Hematopoietic multipotent progenitor cell treated with erythropoietin and hydrocortisone succinate and interleukin-3 and kit ligand, for 8 days (in vitro differentiated cells): ENCODE measurements at regions not wholly inside any gene's neighbourhood (a gene's known extent, or its start where the extent isn't known, plus 50 kb on each side); places are given as distances from the start of the nearest gene placed in this dataset.

Experiments
- DNase-seq: peaks from one replicate; pipeline ENCODE4 v3.0.0-alpha.2; 2015

DNA sequence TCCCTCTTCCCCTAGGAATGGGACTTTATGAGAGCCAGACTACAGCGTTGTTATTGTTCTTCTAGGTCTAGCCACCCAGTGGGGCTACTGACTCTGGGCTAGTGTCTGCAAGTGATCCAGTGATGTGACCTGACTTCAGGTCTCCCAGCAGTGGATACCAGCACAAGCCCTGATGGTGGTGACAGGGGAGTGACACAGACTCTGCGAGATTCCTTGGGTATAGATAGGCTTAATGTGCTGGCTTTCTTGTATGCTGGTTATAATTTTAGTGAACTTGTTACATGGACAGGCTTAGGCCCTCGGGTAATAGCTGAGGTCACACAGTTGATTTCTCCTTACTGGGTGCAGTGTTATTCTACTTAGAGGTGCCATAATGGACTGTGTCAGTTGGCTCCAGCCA is 106.9 kb downstream of the TBC1D30 start:
- DNase-seq, result no peak

DNA sequence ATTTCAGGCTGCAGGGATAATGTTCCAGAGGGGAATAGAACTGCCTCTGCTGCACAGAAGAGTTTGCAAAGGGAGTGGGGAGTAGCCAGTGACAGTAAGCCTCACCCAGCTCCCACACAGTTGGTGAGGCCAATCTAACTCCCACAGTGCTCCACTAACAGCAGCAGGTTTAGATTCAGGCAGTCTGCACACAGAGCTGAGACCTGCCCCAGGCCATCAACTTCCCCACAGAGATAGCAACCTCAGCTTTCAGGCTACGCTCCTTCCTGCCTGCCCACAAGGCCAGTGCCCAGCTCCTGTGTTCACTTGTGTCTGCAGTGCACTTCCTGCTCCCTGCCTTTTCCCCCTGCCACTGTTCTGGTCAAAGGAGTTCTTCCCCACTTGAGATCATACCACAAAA is 107.5 kb downstream of the TBC1D30 start:
- no peak for DNase-seq

DNA sequence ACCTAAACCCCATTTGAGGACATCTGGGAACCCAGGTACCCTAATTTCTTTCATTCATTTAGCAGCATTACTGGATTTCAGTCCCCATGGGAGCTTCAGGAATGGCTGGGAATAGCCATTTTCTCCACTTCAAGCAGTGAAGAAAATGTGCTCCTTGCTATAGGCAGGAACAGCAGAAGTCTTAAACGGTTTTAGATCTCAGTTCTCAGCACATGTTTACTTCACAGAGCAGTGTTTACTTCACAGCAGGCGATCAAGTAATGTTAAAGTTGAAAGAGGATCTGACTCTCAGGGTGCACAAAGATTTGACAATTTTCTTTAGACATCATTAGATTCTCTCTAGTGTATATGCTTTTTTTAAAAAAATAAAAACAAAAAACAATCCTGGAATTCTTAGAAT is 109.3 kb downstream of the TBC1D30 start:
- no peak for DNase-seq

DNA sequence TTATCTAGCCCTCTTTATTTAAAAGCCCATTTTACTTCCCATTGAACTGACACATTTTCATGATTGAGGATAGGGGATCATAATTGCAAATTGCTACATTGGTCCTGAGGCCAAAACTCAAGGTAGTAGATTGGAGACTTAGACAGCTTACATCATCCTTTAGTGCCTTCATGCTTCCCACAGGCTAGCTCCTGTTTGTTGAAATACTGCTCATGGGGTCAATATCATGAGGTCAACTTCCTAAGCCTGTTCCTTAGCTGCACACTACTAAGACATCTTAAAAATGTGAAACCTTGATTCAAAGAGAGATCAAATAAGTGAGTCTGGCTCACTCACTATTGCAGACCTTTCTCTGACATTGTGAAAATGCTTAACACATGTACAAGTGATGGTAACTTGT is 113.0 kb downstream of the TBC1D30 start:
- DNase-seq, result no peak

DNA sequence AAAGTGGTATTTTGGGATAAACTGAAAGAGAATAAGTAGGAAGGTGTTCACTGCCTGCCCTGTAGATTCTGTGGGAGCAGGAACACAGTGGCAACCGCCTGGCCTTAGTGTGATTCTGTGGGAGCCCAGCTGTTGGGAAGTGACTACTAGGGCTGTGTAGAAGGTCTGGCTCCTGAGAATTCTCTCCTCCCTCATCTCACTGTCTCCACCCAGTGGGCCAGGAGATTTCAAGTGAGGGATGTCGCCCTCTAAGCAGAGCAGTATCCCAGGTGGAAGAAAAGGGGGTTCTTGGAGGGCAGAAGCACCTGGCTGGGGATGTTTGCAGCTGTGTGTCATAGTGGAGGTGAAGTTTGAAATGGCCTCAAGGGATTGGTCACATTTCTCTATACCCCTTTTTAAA is 113.7 kb downstream of the TBC1D30 start:
- DNase-seq, result no peak

DNA sequence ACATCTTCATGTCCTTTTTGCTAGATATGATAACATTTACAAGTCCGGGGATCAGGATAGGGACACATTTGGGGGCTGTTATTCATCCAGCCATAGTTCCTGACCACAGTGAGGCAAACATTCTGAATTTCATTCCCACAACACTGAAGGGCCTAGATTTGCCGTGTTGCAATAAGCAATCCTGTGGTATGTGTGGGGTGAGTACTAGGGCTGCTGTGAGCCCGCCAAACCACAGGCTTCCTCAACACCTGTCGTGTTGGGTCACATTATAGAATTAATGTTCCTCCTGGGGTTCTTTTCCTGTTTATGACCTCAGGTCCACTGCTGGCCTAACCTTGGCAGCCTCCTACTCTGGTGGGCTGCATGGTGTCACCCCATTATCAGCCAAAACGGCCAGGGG is 119.2 kb downstream of the TBC1D30 start:
- no peak for DNase-seq

DNA sequence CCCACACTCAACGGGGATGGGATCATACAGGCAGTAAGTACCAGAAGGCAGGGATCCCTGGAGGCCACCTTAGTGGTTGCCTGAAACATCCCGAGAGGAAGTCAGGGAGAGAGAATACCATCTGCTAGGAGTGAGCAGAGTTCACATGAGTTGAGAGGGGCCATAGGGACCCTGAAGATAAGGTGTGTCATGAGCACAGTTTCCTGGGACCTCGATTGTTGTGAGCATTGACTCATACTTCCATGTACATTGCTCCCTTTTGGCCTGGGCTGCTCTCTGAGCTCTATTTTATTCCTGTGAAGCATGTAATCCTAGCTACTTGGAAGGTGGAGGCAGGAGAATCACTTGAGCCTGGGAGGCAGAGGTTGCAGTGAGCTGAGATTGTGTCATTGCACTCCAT is 120.5 kb downstream of the TBC1D30 start:
- DNase-seq, result no peak

DNA sequence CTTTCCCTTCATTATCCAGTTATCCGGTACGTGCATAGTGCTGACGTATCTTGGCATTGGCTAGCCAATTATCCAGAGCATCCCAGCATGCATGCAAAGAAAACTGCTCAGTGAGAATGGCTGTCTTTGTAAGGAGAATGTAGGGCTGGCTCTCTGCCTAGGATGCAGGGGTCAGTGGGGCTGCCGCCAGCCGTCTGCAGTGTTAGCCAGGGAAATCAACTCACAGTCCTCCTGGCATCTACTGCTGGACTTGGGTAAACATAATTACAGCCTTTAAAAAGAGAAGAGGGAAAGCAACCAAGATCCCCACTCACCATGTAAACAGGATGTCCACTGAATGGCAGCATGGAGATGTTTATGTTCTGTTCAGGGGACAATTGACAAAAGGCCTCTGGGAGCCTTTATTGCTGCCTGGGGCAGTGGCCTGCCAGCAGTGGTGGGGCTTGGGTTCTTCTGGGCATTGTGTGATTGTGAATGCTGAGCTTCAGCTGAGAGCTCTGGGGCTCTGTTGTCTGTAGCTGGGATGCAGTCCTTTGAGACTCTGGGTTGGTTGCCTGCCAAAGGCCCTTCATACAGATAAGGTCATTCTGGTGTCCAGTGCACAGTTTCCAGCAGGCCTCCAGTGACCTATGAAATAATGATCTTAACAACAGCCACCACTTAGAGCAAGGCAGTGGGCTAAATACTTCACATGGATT is 121.8 kb downstream of the TBC1D30 start:
- DNase-seq, result no peak

DNA sequence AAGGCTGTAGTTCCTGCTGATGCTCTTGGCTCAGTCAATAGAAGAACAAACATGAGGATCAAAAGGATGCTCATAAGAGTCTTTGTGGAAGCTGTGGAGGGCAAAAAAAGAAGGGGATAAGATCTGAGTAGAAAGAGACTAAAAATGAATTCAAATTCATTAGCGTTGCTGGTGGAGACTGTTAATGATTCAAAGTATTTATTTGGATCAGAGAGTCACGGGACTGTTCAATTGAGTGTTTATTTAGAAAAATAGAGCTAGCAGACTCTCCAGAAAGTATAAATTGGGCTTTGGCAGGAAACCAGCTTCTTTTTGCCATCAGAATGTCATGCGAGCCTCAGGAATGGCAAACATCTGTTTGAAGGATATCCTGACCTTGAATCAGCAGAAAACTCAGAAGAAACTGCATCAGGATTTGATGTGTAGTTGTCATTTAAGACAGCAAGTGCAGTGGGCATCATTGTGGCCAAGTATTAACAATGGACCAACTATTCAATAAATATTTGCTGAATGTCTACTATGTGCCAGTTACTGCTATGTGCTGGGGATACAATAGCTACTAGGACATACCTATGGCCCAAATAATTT is 126.4 kb downstream of the TBC1D30 start:
- DNase-seq, result no peak

DNA sequence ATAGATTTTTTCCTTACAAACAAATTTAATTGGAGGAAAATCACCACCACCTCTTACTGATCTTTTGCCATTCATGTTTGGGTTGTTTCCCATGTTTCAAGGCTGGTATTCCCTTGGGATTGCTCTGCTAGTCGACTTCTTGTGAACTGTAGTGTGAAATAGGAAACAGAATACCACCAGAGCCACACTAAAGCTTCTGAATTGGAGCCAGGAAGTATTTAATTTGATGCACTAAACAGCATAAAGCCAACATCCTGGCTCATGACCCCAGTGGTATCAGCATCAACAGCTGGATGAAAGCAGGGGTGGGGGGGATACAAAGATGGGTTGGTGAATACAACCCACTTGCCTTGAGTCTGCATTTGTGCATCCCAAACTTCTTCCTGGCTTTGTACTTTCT is 127.5 kb downstream of the TBC1D30 start:
- no peak for DNase-seq

DNA sequence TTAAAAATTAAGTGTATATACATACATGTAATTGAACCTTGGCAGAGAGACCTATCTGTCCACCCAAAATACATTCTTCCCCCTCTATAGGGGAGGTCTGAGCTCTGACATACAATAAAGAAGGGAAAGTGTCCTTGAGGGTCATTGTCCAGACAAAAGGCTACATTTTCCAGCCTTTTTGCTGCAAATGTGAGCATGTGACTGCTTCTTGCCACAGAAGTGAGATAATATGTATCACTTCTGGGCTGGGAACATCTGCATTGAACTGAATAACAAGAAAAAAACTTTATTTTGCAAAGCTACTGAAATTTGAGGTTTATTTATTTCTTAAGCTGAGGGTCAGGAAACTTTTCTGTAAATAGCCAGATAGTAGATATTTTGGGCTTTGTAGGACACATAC is 131.3 kb downstream of the TBC1D30 start:
- DNase-seq, result no peak

DNA sequence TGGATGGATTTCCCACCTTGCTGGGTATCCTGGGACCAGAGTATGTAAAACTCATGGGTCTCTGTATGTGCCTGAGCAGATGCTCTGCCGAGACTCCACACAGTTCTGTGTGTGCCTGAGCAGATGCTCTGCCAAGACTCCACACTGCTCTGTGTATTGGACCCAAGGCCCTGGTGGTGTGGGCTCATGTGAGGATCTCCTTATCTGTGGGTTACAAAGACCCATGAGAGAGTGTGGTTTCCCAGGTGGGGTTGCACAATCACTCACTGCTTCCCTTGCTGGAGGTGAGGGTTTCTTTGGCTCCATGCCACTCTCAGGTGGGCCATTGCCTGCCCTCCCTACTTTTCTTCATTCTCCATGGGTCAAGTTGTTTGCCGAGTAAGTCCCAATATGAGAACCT is 141.5 kb downstream of the TBC1D30 start:
- no peak for DNase-seq

DNA sequence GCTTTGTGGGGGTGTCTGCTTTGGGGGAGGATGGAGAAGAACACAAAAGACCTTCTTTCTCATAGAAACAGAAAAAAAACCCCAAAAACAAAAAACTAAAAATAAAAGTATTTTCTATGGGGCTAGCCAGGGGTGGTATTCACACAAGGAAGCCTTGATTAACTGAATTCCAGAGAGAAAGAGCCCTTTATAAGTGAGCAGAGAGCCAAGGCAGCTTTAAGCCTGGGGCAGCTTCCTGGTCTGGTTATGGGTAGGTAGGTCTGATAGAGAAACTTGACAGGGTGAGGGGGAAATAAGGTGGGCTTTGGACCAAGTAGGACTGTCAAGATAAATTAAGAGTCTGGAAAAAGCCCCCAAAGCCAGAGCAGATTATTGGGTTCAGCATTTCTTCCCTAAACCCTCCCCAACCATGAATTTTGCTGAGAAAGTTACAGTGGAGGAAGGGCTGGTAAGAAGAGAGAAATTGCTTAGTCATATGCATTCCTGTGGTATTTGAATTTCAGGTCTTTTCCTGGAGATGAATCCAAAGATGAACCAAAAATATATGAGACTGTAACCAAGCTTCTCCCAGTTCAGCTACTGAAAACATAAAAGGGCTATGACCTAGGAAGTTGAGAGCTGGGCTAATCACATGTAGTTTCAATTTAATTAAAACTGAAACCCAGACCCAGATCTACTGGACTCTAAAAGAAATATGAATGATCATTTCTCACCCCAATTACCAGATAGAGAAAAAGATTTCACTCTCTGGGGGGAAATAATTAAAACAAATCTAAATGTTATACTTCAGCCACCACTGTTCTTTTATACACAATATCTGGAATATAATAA is 144.8 kb downstream of the TBC1D30 start:
- DNase-seq, result no peak

DNA sequence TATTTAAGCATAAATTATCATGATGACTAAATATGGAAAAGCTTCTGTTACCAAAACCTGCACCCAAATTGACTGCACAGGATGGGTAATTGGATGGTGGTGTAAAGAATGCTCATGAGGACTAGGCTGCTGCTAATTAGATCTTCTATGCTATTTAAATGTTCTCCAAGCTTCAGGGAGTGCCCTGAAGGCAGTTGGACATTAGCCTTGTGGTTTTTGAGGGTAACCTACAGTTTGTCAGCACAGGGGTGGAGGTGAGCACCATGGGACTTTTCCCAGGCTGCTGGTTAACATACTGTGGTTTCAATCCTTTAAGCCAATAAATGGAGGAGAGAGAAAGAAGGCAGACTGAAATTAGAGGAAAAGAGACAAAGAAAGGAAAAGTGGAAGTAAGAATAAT is 145.0 kb downstream of the WIF1 start:
- DNase-seq, result peak; percentile 3

DNA sequence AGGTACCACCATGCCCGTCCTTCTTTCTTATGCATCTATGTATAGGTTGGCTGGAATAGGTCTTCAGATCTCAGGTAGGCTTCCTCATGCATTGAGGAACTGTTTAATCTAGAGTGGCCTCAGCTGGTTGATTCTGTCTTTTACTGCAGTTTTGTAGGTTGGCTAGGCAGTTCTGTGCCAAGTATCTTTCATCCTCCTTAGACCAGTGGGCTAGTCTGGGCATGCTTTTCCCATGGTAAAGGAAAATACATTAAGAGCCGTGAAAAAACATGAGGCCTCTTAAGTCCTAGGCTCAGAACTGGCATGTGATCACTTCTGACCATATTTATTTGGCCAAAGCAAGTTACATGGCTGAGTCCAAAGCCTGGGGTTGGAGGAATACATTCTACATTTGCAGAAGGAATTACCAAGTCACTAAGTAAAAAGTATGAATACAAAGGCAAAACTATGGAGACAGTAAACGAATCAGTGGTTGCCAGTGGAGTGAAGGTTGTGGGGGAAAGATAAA is 137.3 kb downstream of the WIF1 start:
- no peak for DNase-seq

DNA sequence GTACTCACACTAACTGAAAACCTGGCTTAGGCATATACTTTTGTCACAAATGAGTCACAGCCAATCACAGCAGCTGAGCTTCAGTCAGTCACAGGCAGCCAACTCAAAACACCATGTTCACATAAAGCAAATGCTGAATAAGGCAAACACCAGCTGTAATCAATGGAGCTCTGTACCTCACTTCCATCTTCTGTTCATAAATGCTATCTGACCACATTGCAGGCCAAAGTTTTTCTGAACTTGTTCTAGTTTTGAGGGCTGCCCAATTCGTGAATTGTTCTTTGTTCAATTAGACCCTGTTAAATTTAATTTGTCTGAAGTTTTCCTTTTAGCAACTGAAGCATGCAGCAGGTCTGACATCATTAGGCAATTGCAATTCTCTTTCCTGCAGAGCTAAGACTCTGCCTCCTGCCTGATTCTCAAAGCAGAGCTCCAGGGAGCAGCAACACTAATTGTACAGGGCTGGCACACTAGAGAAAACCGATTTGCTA is 129.9 kb downstream of the WIF1 start:
- DNase-seq, result no peak

DNA sequence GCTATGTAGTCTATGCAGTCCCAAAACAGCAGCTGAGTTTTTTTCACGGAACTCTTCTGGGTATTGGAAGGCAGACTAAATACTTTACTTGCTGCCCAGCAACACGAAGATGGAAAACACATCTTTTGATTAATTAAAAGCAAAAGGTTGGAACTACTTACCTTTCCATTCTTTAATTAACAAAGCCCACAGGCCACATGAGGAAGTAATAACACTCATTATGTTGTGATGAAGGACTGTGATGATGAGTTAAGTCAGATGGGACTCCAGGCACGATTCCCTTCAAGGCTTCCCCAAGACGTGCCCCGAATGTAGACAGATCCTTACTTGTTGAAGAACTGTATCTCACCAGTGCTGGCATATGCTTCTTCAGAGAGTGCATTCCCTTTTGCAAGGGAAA is 129.0 kb downstream of the WIF1 start:
- no peak for DNase-seq

DNA sequence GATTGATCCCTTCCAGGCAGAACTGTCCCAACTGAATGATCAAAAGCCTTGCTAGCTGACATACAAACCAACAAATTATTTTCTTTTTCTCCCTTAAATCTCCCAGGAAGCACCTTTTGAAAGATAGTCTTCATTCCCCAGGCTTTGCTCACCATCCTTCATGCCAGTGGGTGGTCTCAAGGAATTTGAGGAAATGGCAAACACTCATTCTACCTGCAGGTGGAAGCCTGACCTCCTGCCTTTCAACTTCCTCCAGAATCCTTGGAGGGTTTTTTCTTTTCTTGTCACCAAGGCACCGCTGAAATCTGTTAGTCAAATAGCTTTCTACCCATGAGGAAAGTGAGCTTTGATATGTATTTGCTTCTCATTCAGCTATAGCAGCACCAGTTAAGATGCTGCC is 128.5 kb downstream of the WIF1 start:
- DNase-seq, result no peak

DNA sequence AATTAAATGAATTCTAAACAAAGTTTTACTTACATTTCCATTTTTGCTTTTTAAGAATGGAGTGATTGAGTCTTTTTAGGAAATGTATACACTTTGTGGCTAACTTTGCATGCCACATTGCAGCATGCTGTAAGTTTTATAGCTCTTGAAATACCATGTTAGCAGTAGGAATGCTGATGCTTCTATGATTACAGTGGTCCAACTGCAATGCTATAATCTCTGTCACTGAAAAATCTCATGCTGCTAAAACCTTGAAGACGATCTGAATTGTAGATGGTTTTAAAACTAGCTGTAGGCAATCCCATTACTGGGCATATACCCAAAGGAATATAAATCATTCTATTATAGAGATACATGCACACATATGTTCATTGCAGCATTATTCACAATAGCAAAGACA is 127.6 kb downstream of the WIF1 start:
- DNase-seq, result no peak

DNA sequence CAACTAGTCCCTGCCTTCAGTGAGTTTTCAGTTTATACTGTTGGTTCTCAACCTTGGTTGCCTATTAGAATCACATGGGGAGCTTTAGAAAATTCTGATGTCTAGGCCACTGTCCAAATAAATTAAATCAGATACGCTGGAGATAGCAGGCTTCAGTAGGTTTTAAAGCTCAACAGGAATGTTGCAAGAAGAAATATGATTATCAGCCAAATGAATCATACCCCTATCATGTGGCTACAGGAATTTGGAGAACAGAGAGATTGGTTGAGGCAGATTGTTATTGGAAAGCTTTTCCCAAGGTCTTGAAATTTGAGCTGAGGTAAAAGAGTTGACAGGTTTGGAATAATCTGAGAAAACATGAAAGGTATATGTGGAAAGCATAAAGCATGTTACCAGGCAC is 125.3 kb downstream of the WIF1 start:
- no peak for DNase-seq

DNA sequence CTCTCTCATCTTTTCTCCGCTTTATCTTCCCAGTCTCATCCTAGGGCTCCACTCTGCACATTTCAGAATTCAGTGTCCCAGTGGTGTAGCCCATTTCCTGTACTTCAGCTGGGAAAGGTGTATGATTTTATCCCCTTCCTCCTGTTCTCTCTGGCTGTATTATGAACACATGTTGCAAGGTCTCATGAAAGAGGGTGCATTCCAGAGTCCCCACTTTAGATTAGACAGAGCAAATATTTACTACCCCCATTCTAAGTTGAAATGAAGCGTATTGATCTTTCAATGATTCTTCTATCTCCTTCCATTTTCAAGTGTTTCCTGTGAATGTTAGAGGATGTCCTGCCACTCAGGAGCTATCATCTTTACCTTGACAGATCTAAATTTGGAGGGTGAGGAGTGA is 123.2 kb downstream of the WIF1 start:
- DNase-seq, result no peak

DNA sequence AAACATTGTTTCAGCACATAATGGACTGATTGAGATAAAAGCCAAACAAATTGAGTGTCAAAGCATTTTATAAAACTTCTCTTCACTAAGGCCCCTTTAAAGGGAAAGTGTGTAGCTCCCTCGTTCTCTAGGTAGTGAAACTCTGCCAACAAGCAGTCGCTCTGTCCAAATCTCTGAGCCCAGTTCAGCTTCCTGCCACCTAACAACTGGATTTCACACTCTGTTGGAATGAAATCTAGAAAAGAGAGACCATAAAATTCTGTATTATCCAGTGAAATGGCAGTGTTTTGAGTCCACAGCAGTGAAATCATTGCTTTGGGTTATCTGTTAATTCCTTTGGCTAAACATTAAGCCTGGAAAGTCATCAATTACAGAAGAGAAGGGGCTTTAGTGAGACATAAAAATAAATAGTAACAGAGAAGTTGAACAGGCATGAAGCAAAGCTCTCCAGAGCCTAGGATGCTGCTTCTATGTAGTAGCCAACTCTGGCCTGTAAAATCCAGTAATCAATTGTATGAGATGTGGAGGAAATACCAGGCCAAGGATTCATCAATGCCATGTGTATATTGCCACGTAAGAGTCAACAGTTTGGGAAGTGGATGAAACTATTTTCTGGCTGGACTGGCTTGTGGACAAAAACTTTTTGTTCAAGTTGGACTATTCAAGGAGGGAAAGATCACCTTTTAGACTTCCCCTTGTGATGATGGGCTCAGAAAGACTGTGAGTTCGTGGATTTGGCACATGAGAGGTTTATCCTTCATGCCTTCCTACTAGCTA is 122.5 kb downstream of the WIF1 start:
- DNase-seq, result no peak

DNA sequence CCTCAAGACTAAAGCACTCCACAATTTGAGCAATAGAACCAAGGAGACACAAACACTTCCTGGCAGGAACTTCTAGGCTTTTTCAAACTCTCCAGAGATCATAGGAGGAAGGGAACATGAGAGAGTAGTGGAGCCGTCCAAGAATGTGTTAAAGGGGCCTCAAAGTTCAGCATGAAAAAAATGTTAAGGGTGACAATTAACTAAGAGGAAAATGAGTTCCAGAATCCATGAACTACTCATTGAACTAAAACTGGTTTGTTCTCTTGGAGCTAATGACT is 122.0 kb downstream of the WIF1 start:
- no peak for DNase-seq
